ENCODE measurements at regions not wholly inside any gene's neighbourhood (a gene's known extent, or its start where the extent isn't known, plus 50 kb on each side); places are given as distances from the start of the nearest gene placed in this dataset.

GRCh38 chr2:118633371-118634018 lies 214.0 kb downstream of the EN1 start:
- no peak overlapping the region for H3K27ac ChIP-seq
- DNase-seq (ENCODE audit: low spot score), result no peak
- TF ChIP-seq CTCF (conservative IDR thresholded peaks at IDR 0.05; ENCODE audit: low read depth), result no peak
- ChIA-PET CTCF (interaction anchor here (0.6 kb wide), 1 partner anchor 83 kb away, joined by 3 read pairs; no protein-coding TSS in a partner anchor), POLR2A (ENCODE audit: low non-redundant PET) (no interaction called here)

DNA sequence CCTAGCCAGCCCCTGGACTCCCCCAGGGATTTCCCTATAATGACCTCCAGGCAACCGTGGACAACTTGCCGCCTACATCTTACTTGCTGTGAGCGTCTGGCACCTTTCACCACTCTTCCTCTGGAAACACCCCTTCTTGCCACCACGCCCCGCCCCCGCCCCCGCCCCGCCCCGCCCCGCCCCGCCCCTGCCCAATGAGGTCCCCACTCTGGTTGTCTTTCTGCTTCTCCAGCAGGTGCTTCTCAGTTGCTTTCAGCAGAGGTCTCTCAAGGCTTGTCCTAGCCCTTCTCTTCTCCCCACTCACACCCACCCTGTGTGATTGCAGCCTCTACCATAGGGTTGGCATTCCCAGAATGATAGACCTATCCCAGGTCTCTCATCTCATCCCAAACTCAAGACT lies 214.5 kb downstream of the EN1 start:
- H3K27ac ChIP-seq, result no peak overlapping the region
- TF ChIP-seq CTCF (conservative IDR thresholded peaks at IDR 0.05; ENCODE audit: low read depth), result no peak
- ChIA-PET CTCF (interaction anchor here (0.7 kb wide), 1 partner anchor 249 kb away, joined by 6 read pairs; no protein-coding TSS in a partner anchor), POLR2A (ENCODE audit: low non-redundant PET) (no interaction called here)
- DNase-seq (ENCODE audit: low spot score), result no peak

- POLR2A ChIA-PET (ENCODE audit: low non-redundant PET), result no interaction called here
- TF ChIP-seq CTCF (conservative IDR thresholded peaks at IDR 0.05; ENCODE audit: low read depth), result no peak
- CTCF ChIA-PET, result interaction anchor here (0.6 kb wide), 1 partner anchor 228 kb away, joined by 3 read pairs; no protein-coding TSS in a partner anchor
- no peak for DNase-seq (ENCODE audit: low spot score)
- H3K27ac ChIP-seq, result no peak overlapping the region
Measured at GRCh38 chr2:118627156-118627555, 220.3 kb downstream of the EN1 start.

- POLR2A ChIA-PET (ENCODE audit: low non-redundant PET), result no interaction called here
- no peak overlapping the region for H3K27ac ChIP-seq
- DNase-seq (ENCODE audit: low spot score), result no peak
- CTCF ChIA-PET, result no interaction called here
- TF ChIP-seq CTCF (conservative IDR thresholded peaks at IDR 0.05; ENCODE audit: low read depth), result no peak
Measured at GRCh38 chr2:118622913-118623312, 224.5 kb downstream of the EN1 start.

DNA sequence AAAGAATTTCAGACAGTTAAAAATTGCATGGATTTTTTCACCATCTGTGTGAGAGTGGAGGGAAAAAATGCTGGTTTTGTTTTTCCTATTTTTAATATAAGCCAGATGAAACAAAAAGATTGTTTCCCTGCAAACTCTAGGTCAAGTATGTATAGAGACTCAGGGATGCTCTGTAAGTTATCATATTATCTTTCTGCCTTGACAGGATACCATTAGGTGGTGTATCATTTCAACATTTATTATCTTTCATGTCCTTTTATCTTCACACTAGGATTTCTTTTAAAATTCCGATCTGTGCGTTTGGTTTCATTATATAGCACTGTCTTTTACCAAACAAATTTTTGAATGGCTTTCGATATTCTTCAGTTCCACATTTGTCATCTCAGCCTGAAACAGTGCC lies 225.3 kb downstream of the EN1 start:
- ChIA-PET POLR2A (ENCODE audit: low non-redundant PET) (no interaction called here), CTCF (no interaction called here)
- no peak overlapping the region for H3K27ac ChIP-seq
- DNase-seq (ENCODE audit: low spot score), result no peak
- no peak for TF ChIP-seq CTCF (conservative IDR thresholded peaks at IDR 0.05; ENCODE audit: low read depth)

DNA sequence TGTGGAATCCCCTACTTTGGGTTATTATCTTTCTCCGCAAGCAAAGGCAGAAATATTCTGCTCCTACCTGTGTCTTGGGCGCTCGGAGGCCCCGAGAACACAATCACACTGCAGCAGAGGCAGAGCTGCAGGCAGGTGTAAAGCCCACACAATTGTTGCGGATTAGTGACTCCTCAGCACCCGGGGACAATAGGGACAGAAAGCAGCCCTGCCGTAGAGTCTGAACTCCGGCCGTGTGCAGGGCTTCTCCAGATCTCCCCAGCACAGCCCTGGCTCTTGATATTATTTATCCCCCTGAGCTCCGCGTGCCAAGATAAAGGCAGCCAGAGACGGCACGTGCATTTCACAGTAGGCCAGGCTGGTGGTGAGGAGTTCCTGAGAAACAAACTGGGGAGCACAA lies 229.2 kb downstream of the EN1 start:
- ChIA-PET POLR2A (ENCODE audit: low non-redundant PET) (no interaction called here), CTCF (interaction anchor here (0.6 to 1.0 kb wide), 2 partner anchors 13 to 797 kb away, joined by 3 read pairs; no protein-coding TSS in a partner anchor)
- H3K27ac ChIP-seq, result no peak overlapping the region

More for the DNA sequence above, 229.2 kb downstream of the EN1 start:
- no peak for TF ChIP-seq CTCF (conservative IDR thresholded peaks at IDR 0.05; ENCODE audit: low read depth)
- no peak for DNase-seq (ENCODE audit: low spot score)

Measured in RWPE1 (cell line).